ENCODE measurements at regions not wholly inside any gene's neighbourhood (a gene's known extent, or its start where the extent isn't known, plus 50 kb on each side); places are given as distances from the start of the nearest gene placed in this dataset.
A peak's percentile ranks its signal among the peaks of the same experiment; 100 is the strongest.
"Not testable (repeated sequence)": the region's sequence is repeated elsewhere in the genome, so short reads cannot be mapped to it uniquely, and the experiment has no call there.

DNA sequence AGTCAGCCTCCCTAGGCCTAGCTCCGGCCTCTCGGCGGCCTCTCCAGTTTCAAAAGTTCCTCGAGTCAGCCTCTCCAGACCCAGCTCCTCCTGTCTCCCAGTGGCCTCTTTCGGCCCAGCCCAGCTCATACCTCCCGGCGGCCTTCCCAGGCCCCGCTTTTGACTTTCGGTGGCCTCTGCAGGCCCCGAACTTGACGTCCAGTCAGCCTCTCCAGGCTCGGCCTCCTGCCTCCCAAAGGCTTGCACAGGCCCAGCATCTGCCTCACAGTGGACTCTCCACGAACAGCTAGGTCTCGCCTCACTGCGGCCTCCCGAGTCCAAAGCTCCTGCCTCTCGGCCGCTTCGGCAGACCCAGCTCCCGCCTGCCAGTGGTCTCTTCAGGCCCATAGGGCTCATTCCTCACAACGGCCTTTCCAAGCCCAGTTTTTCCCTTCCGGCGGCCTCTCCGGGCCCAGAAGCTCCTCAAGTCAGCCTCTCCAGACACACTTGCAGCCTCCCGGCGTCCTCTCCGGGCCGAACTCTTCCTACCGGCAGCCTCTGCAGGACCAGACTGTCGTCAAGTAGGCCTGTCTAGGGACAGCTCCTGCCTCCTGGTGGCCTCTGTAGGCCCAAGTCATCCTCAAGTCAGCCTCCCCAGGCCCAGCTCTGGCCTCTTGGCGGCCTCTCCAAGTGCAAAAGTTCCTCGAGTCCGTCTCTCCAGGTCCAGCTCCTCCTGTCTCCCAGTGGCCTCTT, 249.9 kb upstream of the ZNF722 start:
- DNase-seq (ENCODE audit: low read depth in 2 of 2): not testable (repeated sequence)

DNA sequence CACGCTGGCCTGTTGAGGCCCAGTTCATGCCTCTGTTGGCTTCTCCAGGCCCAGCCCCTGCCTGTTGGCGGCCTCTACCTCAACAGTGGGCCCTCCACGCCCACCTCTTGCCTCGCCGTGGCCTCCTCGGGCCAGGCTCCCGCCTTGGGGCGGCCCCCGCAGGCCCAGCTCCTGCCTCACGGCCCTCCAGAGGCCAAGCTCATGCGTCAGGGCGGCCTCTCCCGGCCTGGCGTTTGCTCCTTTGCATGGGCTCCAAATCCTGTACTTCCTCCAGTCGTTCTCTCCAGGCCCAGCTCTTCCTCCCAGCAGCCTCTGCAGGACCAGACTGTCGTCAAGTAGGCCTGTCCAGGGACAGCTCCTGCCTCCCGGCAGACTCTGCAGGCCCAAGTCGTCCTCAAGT, 246.2 kb upstream of the ZNF722 start:
- not testable (repeated sequence) for DNase-seq (ENCODE audit: low read depth in 2 of 2)

DNA sequence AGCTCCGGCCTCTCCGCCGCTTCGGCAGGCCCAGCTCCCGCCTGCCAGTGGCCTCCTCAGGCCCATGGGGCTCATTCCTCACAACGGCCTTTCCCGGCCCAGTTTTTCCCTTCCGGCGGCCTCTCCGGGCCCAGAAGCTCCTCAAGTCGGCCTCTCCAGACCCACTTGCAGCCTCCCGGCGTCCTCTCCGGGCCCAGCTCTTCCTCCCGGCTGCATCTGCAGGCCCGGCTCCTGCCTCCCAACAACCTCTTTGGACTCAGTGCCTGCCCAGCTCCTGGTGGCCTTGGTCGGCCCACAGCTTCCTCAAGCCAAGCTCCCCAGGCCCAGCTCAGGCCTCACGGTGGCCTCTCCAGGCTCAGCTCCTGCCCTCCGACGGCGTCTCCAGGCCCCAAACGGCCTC, 245.5 kb upstream of the ZNF722 start:
- not testable (repeated sequence) for DNase-seq (ENCODE audit: low read depth in 2 of 2)

DNA sequence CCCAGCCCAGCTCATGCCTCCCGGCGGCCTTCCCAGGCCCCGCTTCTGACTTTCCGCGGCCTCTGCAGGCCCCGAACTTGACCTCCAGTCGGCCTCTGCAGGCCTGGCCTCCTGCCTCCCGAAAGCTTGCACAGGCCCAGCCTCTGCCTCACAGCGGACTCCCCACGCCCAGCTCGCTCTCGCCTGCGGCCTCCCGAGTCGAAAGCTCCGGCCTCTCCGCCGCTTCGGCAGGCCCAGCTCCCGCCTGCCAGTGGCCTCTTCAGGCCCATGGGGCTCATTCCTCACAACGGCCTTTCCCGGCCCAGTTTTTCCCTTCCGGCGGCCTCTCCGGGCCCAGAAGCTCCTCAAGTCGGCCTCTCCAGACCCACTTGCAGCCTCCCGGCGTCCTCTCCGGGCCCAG, 238.4 kb upstream of the ZNF722 start:
- not testable (repeated sequence) for DNase-seq (ENCODE audit: low read depth in 2 of 2)

DNA sequence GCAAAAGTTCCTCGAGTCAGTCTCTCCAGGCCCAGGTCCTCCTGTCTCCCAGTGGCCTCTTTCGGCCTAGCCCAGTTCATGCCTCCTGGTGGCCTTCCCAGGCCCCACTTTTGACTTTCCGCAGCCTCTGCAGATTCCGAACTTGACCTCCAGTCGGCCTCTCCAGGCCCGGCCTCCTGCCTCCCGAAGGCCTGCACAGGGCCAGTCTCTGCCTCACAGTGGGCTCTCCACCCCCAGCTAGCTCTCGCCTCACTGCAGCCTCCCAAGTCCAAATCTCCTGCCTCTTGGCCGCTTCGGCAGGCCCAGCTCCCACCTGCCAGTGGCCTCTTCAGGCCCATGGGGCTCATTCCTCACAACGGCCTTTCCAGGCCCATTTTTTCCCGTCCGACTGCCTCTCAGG, 233.1 kb upstream of the ZNF722 start:
- DNase-seq (ENCODE audit: low read depth in 2 of 2): not testable (repeated sequence)

DNA sequence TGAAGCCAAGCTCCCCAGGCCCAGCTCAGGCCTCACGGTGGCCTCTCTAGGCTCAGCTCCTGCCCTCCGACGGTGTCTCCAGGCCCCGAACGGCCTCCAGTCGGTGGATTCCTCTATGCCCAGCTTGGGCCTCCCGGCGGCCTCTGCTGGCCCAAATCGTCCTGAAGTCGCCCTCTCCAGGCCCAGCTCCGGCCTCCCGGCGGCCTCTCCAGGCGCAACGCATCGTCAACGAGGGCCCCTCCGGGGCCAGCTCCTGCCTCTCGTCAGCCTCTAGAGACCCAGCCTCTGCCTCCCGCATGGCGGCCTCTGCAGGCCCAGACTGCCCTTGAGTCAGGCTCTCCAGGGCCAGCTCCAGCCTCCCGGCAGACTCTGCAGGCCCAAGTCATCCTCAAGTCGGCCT, 232.5 kb upstream of the ZNF722 start:
- DNase-seq (ENCODE audit: low read depth in 2 of 2): not testable (repeated sequence)

DNA sequence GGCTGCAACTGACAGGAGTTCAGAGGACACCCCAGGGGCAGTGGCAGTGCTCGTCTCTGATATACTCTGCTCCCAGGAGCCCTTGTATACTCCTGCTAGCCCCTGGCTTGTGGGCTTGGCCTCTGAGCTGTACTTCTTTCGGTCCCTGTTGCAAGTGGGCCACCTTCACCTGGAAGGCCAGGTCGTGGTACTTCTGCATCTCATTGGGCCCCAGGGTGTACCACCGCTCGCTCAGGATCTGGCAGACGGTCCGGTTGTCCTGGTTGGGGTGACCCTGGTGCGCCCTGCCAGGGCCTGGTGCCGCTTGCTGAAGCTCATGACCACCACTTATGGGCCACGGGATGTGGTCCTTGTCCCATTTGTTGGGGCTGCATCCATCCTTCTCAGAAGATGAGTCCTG, 228.5 kb upstream of the ZNF722 start:
- not testable (repeated sequence) for DNase-seq (ENCODE audit: low read depth in 2 of 2)

DNA sequence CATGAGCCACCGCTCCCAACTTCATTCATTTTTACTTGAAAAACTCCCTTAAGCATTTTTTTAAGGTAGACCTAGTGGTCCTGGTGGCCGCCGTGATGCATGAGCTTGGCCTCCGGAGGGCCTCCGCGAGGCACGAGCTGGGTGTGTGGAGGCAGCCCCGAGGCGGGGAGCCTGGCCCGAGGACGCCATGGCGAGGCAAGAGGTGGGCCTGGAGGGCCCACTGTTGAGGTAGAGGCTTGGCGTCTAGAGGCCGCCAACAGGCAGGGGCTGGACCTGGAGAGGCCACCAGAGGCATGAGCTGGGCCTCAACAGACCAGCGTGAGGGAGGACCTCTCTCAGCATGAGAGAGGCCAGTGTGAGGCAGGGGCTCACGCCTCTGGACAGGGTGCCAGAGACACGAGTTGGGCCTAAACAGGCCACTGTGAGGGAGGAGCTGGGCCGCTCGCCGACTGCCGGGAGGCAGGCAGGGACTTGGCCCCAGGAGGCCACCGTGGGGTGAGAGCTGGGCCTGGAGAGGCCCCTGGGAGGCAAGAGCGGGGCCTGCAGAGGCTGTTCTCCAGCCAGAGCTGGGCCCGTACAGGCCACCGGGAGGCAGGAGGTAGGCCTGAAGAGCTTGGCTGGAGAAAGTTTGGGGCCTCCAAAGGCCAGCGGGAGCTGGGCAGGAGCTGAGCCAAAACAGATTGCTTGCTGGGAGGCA, 227.1 kb upstream of the ZNF722 start:
- DNase-seq (ENCODE audit: low read depth in 2 of 2): not testable (repeated sequence)

DNA sequence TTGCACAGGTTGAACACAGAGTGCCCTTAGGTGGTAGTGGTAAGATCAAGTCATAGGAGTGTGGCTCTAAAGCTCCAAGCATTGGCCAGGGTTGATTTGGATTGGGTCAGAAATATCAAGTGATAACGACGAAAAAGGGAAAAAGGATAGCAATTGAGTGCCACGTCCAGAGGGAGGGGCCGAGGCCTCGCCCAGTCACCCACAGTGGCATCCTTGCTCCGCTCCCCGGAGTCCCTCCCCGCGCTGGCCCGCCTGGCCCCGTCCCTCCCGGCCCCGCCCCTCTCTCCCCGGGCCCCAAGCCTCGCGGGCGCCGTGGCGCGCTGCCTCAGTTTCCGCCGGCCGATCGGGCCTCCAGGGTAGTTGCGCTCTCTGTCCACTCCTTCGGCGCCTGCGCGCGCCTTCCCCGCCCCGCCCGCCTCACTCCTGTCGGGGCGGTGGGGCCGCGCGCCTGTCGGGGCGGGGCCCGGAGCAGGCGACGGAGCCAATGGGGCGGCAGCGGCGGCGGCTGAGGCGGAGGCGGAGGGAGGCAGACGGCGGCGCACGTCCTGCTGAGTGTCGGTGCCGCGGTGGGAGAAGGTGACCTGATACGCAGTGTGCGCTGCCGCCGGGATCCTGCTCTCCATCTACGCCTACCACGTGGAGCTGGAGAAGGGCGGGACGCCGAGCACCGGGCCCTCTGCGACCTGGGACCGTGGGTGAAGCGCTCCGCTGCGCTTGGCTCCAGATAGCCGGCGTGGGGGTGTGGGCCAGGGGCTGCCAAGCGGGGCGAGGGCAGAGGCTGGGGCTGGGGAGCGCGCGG, 209.1 kb upstream of the ZNF722 start:
- peak in 1 of 2 donors; percentile 12 for DNase-seq (ENCODE audit: low read depth in 2 of 2)

DNA sequence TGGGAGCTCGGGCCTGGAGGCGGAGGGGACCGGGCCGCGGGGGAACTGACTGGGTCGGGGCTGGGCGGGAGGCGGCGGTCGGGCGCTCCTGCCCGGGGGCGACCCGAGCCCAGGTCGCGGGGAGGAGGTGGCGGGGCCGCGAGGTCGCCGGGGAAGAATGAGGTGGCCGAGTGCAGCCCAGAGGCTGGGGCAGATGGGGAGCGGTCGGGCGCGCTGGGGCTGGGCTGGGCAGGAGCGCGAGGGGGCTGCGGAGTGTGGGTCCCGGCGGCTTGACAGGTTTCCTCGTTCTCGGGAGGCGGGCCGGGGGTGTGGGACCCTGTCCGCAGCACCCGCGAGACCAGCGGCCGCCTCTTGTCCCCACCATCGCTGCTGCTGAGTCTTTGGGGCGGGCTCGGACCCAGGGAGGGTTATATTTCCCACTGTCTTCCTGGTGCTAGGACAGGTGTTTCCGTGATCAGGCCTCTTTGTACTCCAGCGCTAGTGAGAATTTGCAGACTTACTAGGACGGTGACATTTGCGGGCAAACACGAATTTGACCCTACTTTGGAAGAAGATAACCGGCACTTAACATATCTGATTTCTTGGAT, 208.4 kb upstream of the ZNF722 start:
- not testable (repeated sequence) for DNase-seq (ENCODE audit: low read depth in 2 of 2)
